GM12892 (cell line): ENCODE measurements at regions not wholly inside any gene's neighbourhood (a gene's known extent, or its start where the extent isn't known, plus 50 kb on each side); places are given as distances from the start of the nearest gene placed in this dataset.
"Not testable (repeated sequence)": the region's sequence is repeated elsewhere in the genome, so short reads cannot be mapped to it uniquely, and the experiment has no call there.

ENCODE experiments used
- DNase-seq: peaks from one replicate; pipeline ENCODE4 v3.0.0; 2011; ENCODE audit not compliant: insufficient read length
- FAIRE-seq: peaks from 2 replicates; lab custom pipeline; 2011; peaks lifted over from hg19 to GRCh38; lab: Jason Lieb, UNC
- POLR2A ChIP-seq: IDR thresholded peaks from 2 replicates; pipeline ENCODE4 v1.6.1; 2011; ENCODE audit warnings: low read depth, low read length, control low read depth
- POLR2AphosphoS5 ChIP-seq: IDR thresholded peaks from 2 replicates; pipeline ENCODE4 v1.6.1; 2011; ENCODE audit warnings: low read depth, low read length, control low read depth
- TAF1 ChIP-seq: IDR thresholded peaks from 2 replicates; pipeline ENCODE4 v1.6.1; 2011; ENCODE audit warnings: low read depth, mild to moderate bottlenecking, control low read depth, low read length, borderline replicate concordance

DNA sequence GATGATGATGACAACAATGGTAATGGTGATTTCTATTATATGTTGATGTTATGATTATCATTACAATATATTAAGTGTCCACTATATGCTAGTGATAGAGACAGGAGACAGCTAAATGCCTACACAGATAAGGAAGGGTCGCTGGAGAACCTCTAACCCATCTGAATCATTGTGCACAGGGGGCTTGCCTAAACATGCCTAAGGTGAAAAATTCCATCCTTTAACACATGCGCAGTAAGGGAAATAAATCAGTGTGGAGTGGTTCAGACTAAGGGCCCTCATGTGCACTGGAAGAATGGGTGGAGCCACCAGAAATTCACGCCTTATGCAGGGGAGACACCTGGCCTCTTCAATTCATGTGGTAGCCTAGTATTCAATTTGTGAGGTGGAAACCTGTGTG is 120.4 kb downstream of the TPBG start:
- FAIRE-seq (no peak), DNase-seq (no peak)
- TF ChIP-seq TAF1 = no peak
- no peak for TF ChIP-seq POLR2A
- no peak for TF ChIP-seq POLR2AphosphoS5

DNA sequence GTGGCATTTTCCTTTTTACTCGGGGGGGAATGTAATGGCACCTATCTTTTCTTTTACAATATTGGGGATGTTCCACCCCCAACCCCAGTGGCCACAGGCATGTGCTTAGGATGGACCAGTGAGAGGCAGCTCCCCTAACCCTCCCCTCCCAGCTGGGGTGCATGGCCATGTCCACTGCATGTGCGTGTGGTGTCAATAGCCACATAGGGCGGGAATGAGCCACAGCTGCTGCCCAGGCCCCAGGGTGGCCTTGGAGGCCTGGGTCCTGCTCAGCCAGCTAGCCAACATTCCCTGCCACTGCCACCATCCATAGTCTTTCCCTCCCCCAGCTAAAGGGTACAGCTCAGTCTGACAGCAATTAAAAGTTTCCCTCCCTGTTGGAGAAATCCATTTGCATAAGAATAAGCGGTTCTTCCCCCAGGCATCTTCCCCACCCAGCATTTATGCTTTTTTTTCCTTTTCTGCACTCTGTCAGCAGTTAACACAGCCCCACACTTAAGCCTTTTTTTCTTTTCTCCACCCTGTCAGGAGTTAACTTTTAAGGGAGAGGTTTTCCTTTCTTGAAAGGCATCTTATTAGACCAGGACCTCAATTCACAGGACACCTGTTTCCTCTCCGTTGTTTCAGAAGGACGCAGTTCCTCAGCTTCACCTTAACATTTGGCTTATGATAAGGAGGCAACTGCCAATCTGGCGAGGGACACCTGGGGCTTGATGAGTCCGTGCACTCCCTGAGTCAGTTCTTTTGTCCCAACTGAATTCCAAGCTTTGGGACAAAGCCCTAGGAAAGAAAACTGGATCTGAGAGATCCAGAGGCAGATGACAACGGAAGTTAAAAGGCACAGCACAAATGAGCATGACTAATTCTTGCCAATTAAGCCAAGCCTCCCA is 121.4 kb downstream of the TPBG start:
- FAIRE-seq (no peak), DNase-seq (no peak)
- TF ChIP-seq POLR2AphosphoS5 (no peak), POLR2A (no peak), TAF1 (no peak)

DNA sequence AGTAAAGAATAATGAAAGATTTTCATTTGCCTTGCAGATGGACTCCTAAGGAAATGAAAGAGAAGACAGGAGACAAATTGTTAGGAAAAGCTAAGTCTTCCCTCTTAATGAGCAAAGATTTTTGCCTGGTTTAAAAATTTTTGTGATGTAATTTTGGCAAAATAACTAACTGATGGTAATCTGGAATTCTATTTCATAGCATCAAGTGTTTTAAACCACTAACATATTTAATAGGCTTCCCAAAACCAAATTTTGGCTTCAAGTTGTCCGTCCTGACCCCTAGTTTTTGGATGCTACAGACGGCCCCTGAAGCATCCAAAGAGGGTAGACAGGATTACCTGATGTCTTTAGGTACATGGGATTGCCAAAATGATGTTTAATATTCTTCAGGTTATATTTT is 124.3 kb downstream of the TPBG start:
- DNase-seq (no peak), FAIRE-seq (no peak)
- no peak for TF ChIP-seq POLR2A
- TF ChIP-seq POLR2AphosphoS5 = no peak
- no peak for TF ChIP-seq TAF1

DNA sequence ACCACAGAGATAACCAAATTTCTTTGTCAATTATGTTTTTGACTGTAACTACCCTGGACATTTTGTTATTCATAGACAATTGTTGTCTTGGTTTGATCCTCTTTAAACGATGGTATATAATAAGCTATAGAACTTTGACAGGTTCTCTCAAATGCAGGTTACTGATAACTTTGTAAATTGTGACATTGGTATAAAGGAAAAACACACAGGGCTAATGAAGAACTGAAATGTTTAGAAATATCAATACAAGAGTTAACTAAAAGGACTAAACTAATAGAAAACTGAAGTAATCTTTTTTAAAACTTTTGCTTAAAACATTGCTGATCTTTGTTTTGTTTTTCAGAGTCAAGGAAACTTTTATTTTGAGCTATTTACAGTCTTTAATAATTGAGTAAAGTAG is 124.8 kb downstream of the TPBG start:
- FAIRE-seq = no peak
- TF ChIP-seq POLR2A (no peak), TAF1 (no peak), POLR2AphosphoS5 (no peak)

DNA sequence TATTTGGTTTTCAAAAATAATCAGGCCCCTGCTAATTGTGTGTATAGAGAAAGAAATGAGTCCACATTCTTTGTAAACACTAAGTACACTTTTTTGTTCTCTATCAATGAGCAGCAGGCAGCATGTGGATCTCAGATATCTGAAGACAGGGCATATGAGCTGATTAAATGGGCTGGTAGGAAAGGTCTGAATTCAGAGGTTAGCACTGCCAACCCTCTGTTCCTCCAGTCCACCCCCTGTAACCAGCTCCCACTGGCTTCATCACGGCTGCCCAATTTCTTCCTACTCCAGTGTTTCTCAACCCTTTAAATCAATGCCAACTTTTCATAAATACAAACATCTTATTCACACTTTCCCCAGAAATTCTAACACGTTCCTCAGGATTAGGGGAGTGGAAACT is 128.5 kb downstream of the TPBG start:
- FAIRE-seq (no peak), DNase-seq (no peak)

More for the DNA sequence above, 124.8 kb downstream of the TPBG start:
- no peak for DNase-seq

DNA sequence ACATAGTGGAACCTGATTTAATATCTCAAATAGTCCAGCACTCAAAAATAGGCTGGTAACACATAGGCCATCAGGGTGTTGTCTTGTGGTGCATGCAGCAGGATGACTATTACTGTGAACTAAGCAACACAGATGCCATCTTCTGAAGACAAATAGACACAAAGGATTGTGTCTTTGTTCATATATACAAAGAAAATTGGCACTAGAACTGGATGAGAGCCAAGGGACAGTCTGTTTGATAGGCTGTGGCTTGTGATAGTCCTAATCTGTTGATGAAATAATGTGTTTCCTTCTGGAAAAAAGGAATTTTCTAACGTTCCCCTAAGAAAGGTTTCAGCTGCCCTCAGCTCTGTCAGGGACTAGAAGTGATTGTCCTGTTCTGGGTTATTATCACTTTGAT is 129.8 kb downstream of the TPBG start:
- DNase-seq = no peak
- no peak for FAIRE-seq
- TF ChIP-seq TAF1 (no peak), POLR2AphosphoS5 (no peak), POLR2A (no peak)

More for the DNA sequence above, 128.5 kb downstream of the TPBG start:
- TF ChIP-seq TAF1 (no peak), POLR2AphosphoS5 (no peak), POLR2A (no peak)

DNA sequence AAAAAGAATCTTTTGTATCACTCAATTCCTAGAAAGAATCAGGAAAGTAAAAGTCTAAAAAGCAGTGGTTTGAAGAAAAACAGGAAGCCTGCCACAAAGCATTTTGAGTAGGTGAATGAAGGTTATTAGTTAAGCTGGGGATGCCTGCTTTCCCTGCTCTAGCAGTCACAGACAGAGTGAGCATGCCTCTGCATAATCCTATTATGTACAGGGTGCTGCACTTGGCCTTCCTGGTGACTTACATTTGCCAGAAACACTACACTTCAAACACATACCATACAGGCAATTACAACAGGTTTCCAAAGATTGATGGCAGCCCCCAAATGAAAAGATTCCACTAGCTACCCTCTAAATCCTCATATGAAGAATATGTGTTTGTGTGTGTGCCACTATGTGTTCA is 130.8 kb downstream of the TPBG start:
- TF ChIP-seq TAF1 (no peak), POLR2A (no peak)
- FAIRE-seq (no peak), DNase-seq (no peak)

DNA sequence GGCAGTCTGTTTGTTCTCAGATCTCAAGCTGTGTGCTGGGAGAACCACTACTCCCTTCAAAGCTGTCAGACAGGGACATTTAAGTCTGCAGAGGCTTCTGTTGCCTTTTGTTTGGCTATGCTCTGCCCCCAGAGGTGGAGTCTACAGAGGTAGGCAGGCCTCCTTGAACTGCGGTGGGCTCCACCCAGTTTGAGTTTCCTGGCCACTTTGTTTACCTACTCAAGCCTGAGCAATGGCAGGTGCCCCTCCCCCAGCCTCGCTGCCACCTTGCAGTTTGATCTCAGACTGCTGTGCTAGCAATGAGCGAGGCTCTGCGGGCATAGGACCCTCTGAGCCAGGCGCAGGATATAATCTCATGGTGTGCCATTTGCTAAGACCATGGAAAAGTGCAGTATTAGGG is 138.3 kb downstream of the TPBG start:
- DNase-seq, FAIRE-seq: not testable (repeated sequence)

DNA sequence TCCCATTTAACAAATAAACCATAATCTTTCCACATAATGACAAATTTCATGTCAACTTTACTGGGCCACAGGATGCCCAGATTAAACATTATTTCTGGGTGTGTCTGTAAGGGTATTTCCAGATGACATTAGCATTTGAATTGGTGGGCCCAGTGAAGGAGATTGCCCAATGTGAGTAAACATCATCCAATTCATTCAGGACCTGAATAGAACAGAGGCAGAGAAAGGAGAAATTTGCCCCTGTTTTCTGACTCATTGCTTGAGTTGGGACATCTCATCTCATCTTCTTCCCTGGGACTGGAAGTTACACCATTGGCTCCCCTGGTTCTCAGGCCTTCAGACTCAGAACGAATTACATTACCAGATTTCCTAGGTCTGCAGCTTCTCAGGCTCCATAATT is 142.9 kb downstream of the TPBG start:
- FAIRE-seq = no peak
- DNase-seq = no peak
- TF ChIP-seq TAF1 (no peak), POLR2A (no peak), POLR2AphosphoS5 (no peak)

DNA sequence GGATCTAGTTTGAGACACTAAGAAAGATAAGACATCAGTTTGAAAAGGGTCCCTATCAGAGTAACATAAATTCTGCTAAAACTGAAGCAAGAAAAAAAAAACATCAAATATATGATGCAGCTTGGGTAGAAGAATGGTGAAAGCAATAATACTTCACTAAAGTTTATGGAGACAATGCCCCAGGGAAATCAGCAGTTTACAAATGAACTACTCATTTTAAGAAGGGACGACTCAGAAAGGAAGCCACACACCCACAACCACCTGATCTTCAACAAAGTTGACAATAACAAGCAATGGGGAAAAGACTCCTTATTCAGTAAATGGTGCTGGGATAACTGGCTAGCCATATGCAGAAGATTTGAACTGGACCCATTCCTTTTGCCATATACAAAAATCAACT is 143.5 kb downstream of the TPBG start:
- peak; percentile 30 for FAIRE-seq
- no peak for TF ChIP-seq TAF1
- TF ChIP-seq POLR2AphosphoS5 = no peak
- TF ChIP-seq POLR2A = no peak
- DNase-seq = no peak

DNA sequence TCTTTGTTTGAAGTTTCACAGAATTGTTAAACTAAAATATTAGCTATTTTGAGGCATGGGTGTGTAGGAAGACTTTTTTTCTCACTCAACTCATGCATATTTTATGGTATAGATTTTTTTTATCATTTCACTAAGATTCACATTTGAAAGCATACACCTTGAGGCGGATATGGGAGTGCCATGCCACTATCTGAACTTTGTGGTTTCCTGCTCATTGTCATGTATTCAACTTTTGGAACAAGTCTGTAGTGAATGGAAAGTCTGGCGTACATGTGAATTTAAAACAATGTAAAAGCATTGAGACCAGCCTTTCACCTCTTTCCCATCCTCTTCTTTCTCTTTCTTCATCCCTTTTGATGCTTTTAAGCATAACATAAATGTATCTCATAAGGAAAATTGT is 147.9 kb downstream of the TPBG start:
- no peak for TF ChIP-seq POLR2A
- TF ChIP-seq POLR2AphosphoS5 = no peak
- no peak for TF ChIP-seq TAF1
- no peak for FAIRE-seq
- no peak for DNase-seq

DNA sequence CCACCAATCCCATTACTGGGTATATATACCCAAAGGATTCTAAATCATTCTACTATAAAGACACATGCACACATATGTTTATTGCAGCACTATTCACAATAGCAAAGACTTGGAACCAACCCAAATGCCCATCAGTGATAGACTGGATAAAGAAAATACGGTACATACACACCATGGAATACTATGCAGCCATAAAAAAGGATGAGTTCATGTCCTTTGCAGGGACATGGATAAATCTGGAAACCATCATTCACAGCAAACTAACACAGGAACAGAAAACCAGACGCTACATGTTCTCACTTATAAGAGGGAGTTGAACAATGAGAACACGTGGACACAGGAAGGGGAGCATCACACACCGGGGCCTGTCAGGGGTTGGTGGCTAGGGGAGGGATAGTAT is 154.3 kb downstream of the TPBG start:
- not testable (repeated sequence) for FAIRE-seq, DNase-seq

DNA sequence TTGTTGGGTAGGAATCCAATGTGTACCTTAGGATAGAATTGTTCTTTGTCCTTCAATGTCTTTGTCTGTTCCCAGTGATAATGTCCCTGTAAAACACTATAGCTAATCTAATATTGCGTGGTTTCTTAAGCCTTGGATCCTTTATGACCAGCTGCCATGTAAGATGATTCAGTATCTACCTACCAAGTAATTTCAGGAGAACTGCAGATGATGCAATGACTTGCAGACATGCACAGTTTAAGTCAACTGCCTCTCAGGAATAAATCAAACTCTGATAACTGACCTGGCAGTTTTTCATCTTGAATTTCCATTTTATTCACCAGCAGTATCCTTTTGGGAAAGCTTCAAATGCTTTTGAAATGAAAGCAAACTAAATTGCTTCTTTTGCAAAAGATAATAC is 157.8 kb downstream of the TPBG start:
- TF ChIP-seq POLR2AphosphoS5 (no peak), TAF1 (no peak), POLR2A (no peak)
- no peak for DNase-seq
- FAIRE-seq = no peak
